GM11168 (cell line): ENCODE measurements at regions not wholly inside any gene's neighbourhood (a gene's known extent, or its start where the extent isn't known, plus 50 kb on each side); places are given as distances from the start of the nearest gene placed in this dataset.
"Not testable (repeated sequence)": the region's sequence is repeated elsewhere in the genome, so short reads cannot be mapped to it uniquely, and the experiment has no call there.

Source experiments
- in situ Hi-C: fragments of 300-500 bp; cut with MboI; formaldehyde crosslinking; loops from one replicate; pipeline ENCODE4 v1.12.0; 2022; ENCODE audit warnings: low sequenced_read_pairs; ENCODE audit not compliant: unreplicated experiment

- in situ Hi-C loops: no loop called here
These were observed 877.1 kb downstream of the PDCD6IP start for GRCh38 chr3:34675383-34676120.

DNA sequence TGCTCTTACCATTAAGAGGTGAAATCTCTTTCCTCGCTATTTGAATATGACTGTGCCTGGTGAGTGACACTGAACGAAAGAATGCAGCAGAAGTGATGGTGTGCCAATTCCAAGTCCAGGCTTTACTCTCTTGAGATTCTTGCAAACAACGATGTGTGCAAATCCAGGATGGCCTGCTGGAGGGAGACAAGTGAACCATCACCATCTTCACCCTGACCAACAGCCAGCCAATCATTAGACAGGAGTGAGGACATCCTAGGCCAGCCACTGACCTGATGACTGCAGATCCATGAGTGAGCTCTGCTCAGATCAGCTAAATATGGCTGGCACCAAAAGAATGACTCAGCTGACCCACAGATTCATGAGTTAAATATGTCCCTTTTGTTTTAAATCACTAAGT, 878.0 kb downstream of the PDCD6IP start:
- in situ Hi-C loops: no loop called here

DNA sequence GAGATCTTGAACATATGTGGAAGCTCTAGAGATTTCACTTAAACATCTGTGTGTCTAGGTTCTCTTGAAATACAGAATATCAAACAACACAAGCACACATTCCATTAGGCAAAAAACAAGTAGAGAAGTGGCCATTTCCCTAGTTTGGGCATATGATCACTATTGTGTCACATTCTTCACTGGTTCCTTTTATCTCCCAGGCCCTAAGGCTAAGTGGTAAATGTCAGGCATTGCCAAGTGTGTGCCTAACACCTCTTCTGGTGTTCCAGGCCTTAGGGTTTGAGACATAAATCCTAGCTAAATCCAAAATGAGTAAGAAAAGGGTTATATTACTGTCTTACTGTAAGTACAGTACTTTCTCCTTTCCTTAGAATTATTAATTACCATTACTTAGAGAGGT, 880.1 kb downstream of the PDCD6IP start:
- in situ Hi-C loops: no loop called here

GRCh38 chr3:34679055-34679454, 880.6 kb downstream of the PDCD6IP start:
- in situ Hi-C loops: not testable (repeated sequence)

DNA sequence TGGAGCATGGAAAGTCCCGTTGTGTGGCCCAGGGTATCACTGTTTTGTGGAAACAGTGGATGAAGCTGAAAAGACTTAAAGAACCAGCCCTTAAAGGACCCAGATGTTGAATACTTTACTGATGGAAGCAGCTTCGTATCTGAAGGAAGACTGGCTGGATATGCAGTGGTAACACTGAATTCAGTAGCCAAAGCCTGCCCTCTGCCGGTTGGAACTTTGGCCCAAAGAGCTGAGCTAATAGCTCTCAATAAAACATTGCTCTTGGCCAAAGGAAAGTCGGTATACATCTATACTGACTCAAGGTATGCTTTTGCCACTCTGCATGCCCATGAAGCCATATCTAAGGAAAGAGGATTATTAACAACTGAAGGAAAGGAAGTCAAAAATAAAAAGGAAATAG, 885.4 kb downstream of the PDCD6IP start:
- in situ Hi-C loops: no loop called here

GRCh38 chr3:34686541-34686940, 888.1 kb downstream of the PDCD6IP start:
- in situ Hi-C loops: no loop called here

DNA sequence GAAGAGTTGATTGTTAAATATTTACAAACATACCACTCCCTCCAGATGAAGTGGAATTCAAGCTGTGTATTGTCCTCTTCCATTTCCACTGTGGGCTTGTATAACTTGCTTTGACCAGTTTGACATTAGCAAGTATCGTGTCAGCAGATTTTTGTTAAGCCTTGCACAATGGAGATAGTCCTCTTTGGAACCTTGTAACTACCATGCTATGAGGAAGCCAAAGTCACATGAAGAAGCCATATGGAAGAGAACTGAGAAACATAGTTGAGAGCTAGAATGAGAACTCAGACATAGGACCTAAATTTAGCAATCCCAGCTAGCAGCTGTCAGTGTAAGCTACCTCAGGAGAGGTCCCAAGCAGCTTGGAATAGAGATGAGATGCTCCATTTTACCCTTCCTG, 889.2 kb downstream of the PDCD6IP start:
- in situ Hi-C loops: no loop called here

DNA sequence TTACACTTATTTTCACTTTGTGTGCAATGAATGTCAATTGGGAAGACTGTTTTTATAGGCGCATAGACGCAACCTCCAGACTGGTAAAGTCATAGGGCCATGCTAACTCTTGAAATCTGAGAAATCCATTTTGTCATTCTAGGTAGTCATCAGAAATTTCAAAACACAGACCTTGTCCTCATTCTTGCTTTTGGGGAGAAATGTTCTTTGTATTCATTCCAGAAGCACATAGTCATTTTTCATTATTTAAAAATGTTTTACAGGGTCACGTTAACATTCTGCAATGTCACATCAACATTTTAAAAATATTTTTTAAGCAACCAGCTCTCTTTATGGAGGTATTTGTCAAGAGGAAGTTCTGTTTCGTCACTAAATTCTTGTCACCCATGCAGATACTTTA, 898.4 kb downstream of the PDCD6IP start:
- in situ Hi-C loops: no loop called here

DNA sequence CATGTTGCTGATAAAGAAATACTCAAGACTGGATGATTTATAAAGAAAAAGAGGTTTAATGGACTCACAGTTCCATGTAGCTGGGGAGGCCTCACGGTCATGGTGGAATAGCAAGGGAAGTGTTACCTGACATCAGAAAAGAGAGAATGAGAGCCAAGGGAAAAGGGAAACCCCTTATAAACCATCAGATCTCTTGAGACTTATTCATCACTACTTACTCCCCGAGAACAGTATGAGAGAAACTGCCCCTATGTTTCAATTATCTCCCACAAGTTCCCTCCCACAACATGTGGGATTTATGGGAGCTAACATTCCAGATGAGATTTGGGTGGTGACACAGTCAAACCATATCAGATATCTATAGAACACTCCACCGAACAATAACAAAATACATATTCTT, 904.6 kb downstream of the PDCD6IP start:
- in situ Hi-C loops: no loop called here

GRCh38 chr3:34724916-34725499, 914.3 kb upstream of the ARPP21 start:
- in situ Hi-C loops: no loop called here

DNA sequence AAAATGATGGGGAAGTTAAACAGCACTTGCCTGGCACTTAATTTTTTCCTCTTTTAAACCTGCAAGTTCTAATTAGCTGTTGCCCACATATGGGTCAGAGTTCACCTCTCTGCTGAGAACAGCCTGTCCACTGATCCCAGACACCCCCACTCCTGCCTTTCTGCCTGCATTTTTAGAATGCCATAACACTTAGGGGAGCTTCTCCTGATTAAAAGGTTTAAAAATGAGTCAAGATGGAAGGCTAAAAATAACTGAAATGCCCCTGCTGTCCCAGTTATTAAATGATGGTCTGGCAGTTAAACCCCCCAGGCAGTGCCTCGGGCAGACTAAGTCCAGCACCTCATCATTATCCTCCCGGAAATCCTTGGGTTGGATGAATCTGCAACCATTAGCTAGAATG, 913.6 kb upstream of the ARPP21 start:
- in situ Hi-C loops: no loop called here

DNA sequence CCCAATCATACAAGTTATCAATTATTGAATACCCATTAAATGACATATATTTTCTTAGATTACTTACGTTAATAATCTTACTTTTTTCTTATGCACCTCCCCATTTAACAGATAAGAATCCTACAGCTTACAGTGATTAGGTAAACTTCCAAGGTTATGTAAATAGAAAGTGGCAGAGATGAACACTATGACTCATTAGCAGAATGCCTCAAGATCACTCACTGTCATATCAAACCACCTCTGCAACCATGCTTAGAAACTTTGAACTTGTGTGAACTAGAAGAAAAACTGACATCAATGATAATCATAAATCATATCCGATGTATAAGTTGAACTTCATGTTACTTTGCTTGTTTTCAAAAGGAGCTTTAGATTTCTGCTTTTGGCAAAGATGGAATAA, 911.6 kb upstream of the ARPP21 start:
- in situ Hi-C loops: no loop called here

GRCh38 chr3:34742151-34742550, 897.2 kb upstream of the ARPP21 start:
- in situ Hi-C loops: no loop called here

DNA sequence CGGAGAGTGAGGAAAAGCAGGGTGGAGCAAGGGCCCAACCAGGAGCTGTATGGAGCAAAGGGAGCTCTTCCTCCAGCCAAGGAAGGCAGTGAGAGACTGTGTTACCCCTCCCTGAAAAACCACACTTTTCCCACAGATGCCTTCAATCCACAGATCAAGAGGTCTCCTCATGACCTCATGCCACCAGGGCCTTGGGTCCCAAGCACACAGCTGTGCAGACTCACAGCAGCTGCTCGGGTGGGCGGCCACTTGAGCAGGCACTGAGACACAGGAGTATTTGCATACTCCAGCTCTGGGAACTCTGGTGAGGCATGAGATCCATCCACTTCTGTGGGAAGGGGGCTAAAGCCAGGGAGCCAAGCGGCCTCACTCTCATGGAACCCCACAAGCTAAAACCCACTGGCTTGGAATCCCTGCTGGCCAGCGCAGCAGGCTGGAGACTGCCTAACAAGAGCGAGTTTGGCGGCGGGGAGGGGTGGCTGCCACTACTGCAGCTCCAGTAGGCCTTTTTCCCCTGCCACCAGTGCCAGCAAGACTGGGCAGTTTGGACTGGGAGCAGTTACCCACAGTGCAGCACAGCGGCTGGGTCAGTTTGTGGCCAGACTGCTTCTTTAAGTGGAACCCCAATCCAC, 880.6 kb upstream of the ARPP21 start:
- in situ Hi-C loops: no loop called here

GRCh38 chr3:34777386-34777785, 861.9 kb upstream of the ARPP21 start:
- in situ Hi-C loops: no loop called here

- in situ Hi-C loops: no loop called here
These were observed 860.2 kb upstream of the ARPP21 start for GRCh38 chr3:34779092-34779491.

GRCh38 chr3:34780294-34780693, 859.0 kb upstream of the ARPP21 start:
- in situ Hi-C loops: no loop called here

DNA sequence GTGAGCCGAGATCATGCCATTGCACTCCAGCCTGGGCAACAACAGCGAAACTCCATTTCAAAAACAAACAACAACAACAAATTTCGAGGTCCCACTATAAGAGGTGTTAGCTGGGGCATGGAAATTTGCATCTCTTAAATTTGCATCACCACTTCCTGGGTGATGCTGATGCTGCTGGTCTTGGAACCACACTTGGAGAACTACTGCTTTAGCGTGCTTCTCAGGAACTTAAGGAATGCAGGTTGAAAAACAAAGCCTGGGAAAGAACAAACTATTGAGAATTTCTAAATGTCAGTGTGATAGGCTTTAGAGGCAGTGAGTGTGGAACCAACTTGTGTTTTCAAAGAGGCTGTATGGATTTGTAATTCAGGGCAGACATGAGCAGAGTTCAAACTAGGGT, 858.4 kb upstream of the ARPP21 start:
- in situ Hi-C loops: no loop called here

DNA sequence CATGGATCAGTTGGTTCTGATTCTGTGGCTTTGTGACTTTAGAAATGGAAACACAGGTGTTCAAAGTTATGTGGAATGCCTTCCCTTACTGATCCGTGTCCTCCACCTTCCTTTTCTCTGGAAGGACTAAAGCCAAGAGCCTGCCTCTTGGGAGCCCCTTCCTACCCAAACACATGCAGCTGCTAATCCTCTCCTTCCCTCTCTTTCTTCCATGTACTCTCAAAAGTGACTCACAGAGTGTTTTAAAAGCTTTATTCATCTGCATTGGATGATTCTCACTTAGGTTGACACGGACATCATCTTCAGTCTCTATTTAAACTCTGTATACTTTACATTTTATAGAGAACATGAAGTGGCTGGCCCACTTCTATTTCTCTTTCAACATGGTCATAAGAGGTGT, 856.5 kb upstream of the ARPP21 start:
- in situ Hi-C loops: no loop called here

- in situ Hi-C loops: no loop called here
These were observed 855.4 kb upstream of the ARPP21 start for GRCh38 chr3:34783876-34784275.

- in situ Hi-C loops: no loop called here
These were observed 846.3 kb upstream of the ARPP21 start for GRCh38 chr3:34793057-34793456.

- in situ Hi-C loops: no loop called here
These were observed 831.7 kb upstream of the ARPP21 start for GRCh38 chr3:34807611-34808010.
